GM18868 (cell line): ENCODE measurements at regions not wholly inside any gene's neighbourhood (a gene's known extent, or its start where the extent isn't known, plus 50 kb on each side); places are given as distances from the start of the nearest gene placed in this dataset.
"Not testable (repeated sequence)": the region's sequence is repeated elsewhere in the genome, so short reads cannot be mapped to it uniquely, and the experiment has no call there.

Experiments
- ATAC-seq: cut with Tn5 transposase; IDR thresholded peaks from one replicate; pipeline ENCODE4 v1.9.1; 2021; ENCODE audit warnings: mild to moderate bottlenecking, moderate library complexity; ENCODE audit not compliant: unreplicated experiment

DNA sequence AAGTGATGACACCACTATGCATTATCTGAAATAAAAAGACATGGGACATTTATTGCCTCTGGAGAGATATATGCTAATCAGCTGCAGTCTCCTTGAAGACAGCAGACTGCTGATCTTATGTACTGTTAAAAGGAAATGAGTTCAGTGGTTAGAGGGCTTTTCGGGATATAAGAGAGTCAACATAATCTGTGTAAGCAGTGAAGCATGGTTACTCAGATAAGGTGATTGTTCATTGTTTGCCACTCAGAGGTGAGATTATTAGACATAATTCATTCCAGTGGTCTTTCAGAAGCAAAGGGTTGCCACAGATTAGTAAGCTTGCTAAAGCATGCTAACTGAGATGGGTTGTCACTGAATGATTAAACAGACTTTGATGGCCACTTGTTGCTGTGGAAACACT lies 1450.7 kb upstream of the ADGRB3 start:
- ATAC-seq, result no peak

DNA sequence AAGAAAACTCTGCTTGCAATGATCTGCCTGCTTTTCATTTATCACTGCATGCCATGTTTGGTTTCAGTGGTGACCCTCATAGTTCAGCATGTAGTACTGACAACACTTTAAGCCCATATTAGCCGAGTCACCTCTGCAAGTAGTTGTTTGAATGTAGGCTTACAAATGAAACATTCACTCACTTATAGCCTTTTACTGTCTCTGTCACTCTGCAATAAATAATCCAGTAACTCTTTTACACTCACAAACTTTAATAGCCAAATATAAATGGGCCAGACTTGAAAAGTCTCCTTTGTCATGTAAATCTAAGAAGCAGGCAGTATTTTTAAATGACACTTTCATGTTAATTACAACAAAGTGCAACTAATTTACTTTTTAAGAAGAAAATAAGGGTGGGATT lies 1460.0 kb upstream of the ADGRB3 start:
- ATAC-seq, result no peak

DNA sequence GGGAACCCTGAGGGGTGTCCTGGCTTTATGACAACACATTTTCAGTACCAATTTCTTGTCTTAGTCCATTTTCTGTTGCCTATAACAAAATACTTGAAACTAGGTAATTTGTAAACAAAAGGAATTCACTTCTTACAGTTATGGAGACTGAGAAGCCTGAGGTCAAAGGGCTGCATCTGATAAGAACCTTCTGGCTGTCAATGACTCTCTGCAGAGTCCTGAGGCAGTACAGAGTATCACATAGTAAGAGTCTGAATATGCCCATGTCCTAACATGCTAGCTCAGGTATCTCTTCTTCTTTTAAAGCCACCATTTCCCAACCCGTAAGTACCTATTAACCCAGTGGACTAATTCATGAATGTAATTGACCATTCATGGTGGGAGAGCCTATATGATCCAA lies 1458.6 kb upstream of the EYS start:
- no peak for ATAC-seq

DNA sequence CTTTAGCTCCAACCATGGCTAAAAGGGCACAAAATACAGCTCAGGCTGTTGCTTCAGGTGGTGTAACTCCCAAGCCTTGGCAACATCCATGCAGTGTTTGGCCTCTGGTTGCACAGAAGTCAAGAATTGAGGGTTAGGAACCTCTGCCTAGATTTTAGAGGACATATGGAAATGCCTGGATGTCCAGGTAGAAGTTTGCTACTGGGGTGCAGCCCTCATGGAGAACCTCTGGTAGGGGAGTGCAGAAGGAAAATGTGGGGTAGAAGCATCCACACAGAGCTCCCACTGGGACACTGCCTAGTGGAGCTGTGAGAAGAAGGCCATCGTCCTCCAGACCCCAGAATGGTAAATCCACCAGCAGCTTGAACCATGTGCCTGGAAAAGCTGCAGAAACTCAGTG lies 1453.8 kb upstream of the EYS start:
- ATAC-seq, result no peak

DNA sequence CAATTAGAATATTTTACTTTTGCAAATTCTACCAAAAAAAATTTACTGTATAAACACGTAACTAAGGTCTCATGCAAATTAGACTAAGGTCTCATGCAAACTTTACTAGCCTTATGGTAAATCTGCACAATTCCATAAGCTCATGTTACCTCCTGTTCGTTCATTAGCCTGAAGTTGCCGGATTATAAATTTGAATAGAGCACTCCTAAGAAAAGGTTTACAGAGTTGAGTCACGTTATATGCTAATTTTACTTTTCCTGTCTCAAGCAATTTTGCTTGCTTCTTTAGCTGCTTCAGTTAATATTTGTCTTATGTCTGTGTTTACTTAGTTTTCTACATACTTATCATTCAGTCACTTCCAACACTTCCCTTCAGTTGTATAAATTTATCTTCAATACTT lies 1434.0 kb upstream of the EYS start:
- no peak for ATAC-seq

DNA sequence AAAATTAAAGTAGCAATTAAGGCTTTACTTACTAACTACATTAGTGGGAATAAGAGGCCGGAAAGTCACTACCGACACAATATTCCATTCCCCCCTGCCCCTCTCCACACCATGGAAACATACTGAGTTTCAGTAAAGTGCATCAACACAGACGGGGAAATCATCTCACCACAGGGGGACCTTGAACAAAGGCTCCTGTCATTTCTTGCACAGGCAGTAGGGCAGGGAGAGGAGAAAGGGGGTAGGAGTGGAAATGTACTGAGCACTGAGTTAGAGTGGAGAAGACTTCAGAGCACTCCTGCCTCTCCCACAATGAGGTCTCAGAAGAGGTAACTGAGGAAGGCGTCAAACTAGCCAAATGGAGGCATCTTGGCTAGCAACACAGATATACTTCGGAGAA lies 1426.9 kb upstream of the EYS start:
- no peak for ATAC-seq

DNA sequence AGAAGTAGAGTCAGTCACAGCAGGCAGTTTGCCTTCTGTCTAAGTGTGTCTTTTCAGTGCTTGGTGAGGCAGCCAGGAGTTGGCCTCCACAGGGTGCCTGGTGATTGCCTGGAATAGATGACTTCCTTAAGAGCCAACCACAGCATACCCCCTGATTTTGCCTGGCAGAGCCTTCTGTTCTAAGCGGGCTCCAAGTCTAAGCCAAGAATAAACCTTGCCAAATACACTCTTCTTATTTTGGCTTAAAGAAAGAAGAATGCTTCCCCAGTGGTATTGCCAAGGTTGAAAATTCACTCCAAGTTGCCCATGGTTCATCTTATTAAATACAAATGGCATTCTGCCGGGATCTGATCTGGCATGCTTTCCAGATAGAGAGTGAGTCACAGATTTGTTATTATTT lies 1424.8 kb upstream of the EYS start:
- no peak for ATAC-seq

DNA sequence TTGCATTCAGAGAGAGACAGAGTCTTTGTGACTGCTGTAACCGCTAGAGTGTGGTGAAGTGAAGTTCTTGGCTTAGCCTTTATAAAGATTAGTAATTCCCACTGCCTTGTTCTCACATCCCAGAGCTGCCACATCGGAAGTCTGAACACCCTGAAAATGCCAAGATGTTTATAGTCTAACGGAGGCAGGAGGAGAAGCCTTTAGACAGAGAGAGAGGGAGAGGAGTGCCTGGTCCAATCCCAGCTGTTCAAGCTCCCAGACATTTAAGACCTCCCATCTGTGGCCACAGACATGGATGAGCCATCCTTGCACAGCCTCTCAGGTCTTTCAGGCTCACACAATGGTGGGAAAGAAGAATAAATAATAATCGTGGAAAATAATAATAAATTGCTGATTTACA lies 1422.8 kb upstream of the EYS start:
- no peak for ATAC-seq

DNA sequence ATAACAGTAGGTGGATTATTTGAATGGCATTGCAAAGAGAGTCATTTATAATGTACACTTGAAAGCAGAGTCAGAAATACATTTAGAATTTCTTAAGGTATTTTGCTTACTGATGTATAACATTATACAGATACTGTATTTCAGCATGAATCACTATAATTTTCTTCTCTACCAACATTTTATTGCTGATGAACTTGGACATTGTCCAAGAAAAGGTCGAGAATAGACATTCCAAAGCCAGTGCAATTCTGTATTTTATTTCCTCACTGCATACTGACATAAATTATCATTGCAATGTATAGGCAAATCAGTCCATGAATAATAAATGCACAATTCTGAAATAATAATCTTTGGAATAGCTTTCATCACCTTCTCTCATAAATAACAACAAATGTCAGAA lies 1420.0 kb upstream of the EYS start:
- ATAC-seq, result no peak

DNA sequence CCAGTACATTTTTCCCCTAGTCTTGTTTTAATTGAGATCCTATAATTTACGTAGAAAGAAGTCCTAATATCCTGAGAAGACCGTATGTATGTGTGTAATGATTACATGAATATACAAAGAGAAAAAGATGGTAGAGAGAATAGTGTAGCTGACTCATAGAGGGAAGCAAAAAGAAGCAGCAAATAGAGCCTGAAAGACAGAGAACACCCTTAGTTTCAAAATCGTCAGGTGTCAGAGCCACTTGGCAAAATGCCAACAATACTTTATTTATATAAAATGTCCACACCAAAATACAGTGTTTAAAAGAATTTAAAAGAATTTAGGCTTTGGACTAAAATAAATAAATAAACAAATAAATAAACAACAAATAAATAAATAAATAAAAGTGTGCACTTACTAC lies 1414.1 kb upstream of the EYS start:
- ATAC-seq, result no peak

DNA sequence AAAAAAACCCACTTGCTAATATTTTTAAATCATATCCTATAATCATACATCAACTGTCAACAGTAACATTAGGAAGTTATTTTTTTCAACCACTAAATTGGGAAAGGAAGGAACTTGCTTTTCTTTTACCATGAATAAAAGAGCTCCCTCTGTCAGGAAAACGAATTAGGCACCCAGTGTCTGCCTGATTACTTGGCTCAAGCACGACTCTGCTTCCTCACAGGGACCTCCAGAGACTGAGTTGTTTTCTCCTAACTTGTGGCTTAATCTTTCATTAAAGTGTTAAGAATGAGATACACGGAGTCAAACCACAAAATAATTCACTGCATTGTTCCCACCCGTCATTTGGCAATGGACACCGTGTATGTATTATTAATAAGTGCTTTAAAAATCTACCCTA lies 1405.1 kb upstream of the EYS start:
- ATAC-seq, result no peak

DNA sequence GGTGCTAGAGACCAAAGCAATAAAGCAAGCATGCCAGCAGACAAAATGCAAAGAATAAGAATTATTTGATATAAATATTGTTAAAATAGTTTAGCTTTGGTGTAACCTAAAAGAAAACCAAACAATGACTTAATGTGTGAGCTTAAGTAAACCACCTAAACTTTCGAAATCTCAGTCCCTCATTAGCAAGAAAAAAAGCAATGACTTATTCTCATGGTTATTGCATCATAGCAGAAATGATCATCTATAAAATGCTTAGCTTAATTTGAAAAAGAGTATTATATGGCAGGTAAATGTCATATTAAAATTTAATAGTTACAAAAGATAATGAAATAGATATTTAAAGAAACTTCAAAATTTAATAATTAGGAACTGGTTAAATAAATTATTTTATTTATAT lies 1395.7 kb upstream of the EYS start:
- no peak for ATAC-seq

DNA sequence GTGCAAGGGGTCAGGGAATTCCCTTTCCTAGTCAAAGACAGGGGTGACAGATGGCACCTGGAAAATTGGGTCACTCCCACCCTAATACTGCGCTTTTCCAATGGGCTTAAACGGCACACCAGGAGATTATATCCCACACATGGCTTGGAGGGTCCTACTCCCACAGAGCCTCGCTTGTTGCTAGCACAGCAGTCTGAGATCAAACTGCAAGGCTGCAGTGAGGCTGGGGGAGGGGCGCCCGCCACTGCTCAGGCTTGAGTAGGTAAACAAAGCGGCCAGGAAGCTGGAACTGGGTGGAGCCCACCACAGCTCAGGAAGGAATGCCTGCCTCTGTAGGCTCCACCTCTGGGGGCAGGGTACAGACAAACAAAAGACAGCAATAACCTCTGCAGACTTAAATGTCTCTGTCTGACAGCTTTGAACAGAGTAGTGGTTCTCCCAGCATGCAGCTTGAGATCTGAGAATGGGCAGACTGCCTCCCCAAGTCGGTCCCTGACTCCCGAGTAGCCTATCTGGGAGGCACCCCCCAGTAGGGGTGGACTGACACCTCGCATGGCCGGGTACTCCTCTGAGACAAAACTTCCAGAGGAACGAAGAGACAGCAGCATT lies 1388.7 kb upstream of the EYS start:
- not testable (repeated sequence) for ATAC-seq

DNA sequence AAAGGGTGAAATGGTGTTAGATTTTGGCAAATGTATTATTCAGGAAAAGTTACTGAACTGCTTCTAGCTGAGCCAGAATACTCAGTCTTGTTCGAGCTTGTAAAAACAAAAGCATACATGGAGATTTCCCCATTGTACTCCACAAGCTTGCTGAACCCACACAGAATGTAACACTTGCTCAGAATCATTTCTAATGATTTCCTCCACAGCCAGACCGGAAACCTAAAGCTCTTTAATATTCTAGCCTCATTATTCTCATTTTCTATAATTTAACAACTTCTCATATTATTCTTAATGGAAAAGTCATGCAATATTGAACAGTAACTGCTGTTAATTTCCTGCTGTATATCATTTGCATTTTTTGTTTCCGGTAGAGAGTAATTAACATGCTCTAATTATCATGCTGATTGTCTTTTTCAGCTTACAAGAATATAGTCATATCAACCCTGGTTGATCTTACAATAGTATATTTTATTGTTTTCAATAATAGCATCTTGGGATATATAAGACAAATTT lies 1387.5 kb upstream of the EYS start:
- ATAC-seq, result no peak

DNA sequence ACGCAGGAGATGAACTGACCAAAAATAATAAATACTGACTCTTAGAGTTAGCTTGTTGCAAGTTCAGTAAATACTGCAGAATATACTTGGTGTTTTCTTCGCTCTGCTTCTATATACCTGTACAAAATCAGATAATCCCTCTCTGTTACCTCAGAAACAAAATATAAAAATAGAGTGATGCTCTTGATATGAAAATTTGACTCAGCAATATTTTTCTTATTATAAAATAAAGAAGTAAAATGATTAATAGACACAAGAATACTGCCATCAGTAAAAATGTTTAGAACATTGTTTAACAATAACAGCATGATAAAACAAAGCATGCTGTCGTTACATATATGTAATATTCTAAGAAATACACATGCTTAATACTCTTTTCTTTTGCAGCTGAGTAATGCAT lies 1366.9 kb upstream of the EYS start:
- ATAC-seq, result no peak

DNA sequence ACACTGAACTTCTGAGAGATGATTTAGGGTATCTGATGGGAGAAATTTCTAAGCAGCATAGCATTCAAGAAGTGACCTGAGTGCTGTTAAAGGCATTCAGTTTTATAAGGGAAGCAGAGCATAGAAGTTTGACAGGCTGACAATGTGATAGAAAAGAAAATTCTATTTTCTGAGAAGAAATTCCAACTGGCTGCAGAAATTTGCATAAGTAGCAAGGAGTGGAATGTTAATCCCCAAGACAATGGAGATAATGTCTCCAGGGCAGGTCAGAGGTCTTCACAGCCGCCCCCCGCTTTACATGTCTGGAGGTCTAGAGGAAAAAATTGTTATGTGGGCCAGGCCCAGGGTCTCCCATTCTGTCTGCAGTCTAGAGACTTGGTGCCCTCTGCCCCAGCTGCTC lies 1361.8 kb upstream of the EYS start:
- no peak for ATAC-seq

DNA sequence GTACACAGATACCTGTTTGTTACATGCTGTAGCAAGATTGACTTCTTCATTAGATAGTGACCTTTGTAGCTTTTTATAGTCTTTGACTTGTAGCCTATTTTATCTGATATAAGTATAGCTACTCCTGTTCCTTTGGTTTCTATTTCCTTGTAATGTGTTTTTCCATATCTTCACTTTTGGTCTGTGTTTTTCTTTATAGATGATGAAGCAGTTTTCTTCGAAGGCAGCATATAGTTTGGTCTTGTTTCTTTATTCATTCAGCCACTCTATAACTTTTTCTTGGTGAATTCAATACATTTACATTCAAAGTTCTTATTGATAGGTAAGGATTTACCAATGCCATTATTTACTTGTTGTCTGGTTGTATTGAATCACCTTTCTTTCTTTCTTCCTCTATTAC lies 1357.3 kb upstream of the EYS start:
- no peak for ATAC-seq

DNA sequence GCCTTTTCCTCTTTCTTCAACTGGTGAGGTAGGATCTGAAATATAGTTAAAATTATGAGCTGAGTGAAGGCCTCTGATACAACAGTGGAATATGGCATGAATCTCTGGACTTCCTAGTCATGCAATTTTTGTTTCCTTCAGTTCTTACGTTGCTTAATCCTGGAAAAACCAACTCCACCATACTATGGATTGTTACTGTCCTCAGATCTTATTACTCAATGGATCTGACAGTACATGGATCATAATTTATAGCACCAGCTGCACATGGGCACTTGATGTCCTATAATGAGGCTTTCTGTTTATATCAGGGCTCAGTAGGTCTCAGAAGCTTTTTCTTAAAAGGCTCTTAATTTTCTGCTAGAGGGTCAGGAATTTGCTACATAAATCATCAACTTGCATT lies 1341.0 kb upstream of the EYS start:
- ATAC-seq, result no peak

DNA sequence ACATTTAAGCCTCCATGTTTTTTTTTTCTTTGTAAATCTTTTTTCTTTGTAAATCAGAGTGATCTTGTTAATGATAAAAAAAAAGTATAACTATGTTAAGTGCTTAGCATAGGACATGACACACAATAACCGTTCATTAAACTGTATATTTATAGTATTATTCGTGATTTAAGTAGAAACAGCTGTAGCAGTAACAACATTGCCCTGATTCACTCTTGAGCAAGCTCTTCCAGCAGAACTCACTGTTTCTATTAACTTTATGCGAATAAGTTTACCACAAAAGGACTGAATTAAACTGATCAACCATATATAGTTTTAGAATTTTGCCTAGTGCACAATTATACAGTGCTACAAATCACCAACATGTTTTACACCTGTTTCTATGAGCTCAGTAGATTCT lies 1338.0 kb upstream of the EYS start:
- ATAC-seq, result no peak

DNA sequence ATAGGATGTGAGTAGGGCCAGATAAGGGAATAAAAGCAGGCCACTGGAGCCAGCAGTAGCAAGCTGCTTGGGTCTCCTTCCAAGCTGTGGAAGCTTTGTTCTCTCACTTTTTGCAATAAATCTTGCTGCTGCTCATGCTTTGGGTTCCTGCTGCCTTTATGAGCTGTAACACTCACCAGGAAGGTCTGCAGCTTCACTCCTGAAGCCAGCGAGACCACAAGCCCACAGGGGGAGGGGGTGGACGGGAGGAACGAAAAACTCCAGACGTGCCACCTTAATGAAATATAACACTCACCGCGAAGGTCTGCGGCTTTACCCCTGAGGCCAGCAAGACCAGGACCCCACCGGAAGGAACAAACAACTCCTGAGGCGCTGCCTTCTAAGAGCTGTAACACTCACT lies 1324.4 kb upstream of the EYS start:
- ATAC-seq, result no peak

DNA sequence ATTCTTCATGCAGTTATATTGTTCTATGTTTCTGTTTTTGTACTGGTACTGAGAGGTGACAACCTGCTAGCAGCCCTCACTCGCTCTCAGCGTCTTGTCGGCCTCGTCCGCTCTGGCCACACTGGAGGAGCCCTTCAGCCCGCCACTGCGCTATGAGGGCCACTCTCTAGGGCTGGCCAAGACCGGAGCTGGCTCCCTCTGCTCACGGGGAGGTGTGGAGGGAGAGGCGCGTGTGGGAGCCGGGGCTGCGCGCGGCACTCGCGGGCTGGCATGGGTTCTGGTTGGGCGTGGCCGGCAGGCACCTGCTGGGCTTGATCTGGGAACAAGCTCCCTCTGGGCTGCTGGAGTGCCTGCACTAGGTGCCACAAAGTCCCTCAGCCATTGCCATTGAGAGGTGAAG lies 1323.8 kb upstream of the EYS start:
- no peak for ATAC-seq

DNA sequence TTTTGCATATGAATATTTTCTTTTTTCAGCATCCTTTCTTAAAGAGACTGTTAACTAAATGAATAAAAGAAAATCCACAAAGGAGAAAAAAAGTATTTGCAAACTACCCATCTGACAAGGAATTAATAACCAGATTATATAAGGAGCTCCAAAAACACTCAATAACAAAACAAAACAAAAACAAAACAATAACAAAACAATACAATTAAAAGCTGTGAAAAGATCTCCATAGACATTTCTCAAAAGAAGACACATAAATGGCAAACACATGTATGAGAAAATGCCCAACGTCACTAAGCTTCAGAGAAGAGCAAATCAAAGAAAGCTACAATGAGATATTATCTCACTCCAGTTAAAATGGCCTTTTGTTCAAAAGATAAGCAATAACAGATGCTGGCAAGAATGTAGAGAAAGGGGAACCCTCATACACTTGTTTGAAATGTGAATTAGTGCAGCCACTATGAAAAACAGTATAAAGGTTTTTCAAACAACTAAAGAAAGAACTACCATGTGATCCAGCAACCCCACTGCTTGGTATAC lies 1310.0 kb upstream of the EYS start:
- ATAC-seq, result no peak

DNA sequence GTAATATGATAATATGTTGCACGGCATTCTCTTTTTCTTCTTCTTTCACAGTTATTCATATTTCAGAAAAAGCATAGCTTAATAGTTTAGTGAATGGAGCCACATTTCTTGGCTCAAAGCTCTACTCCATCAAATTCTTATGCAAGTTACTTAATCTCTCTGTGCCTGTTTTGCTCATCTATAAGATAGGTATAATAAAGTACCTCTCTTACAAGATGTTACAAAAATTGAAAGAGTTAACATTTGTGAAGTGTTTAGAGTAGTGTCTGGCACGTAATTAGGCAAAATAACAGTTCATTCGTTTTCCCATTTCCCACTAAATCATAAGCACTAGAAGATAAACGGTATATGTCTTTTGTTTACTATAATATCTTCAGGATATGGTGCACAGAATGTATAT lies 1304.4 kb upstream of the EYS start:
- no peak for ATAC-seq
